K562 (cell line): ENCODE measurements at regions not wholly inside any gene's neighbourhood (a gene's known extent, or its start where the extent isn't known, plus 50 kb on each side); places are given as distances from the start of the nearest gene placed in this dataset.

ENCODE experiments used
- ATAC-seq: fragments of 200-7000 bp; cut with Tn5 transposase; 3 replicates; pipeline ENCODE4 v1.9.1; 2020; ENCODE audit warnings: moderate library complexity
- BruUV-seq: library from RNA; stranded (reverse); fragments of 400-500 nt; replicated peaks from 2 replicates; lab custom pipeline; 2021; lab: Mats Ljungman, UMichigan
- CTCF ChIA-PET: fragments of 300-600 bp; formaldehyde crosslinking; extraction: SDS; loops from one replicate; lab custom pipeline; 2021; ENCODE audit warnings: low intra/inter-chr PET ratio; lab: Yijun Ruan, JAX
- POLR2A ChIA-PET: fragments of 300-600, 350-650 bp; sonication (Branson Sonifier 250); formaldehyde crosslinking; extraction: SDS; loops from one replicate; lab custom pipeline; 2021; ENCODE audit warnings: antibody characterized with exemption, inconsistent platforms; lab: Yijun Ruan, JAX
- DNase-seq, 4 experiments: peaks; one replicate each; pipeline versions ENCODE4 v3.0.0 to v3.0.0-alpha.2; 2011 to 2018; ENCODE audit warnings: low spot score in 3 of 4, mixed read lengths in 3 of 4; ENCODE audit errors: extremely low read depth in 1 of 4
- FAIRE-seq: peaks from 2 replicates; lab custom pipeline; 2011; peaks lifted over from hg19 to GRCh38; lab: Jason Lieb, UNC
- H2AFZ ChIP-seq: 2 replicates; pipeline ENCODE4 v1.6.0; 2011; ENCODE audit warnings: low read depth, low read length, control low read depth, inconsistent platforms
- H3K27ac ChIP-seq: fragments of 200-600 bp; 3 replicates; pipeline ENCODE4 v1.8.0; 2011; ENCODE audit warnings: low read depth, mild to moderate bottlenecking, control low read depth, inconsistent platforms, low read length, moderate library complexity, mixed read lengths; ENCODE audit errors: extremely low read depth
- H3K27me3 ChIP-seq, 2 experiments: fragments of 300-600 bp in 1 of 2; 2 replicates in 1 of 2; 3 replicates in 1 of 2; pipeline versions ENCODE4 v1.6.0 to v1.8.0; 2011; ENCODE audit warnings: inconsistent platforms in 2 of 2, low read length in 2 of 2, mild to moderate bottlenecking in 1 of 2, mixed read lengths in 1 of 2, moderate library complexity in 1 of 2; ENCODE audit not compliant: control insufficient read depth in 2 of 2, insufficient read depth in 2 of 2
- H3K36me3 ChIP-seq: fragments of 300-600 bp; 3 replicates; pipeline ENCODE4 v1.8.0; 2011; ENCODE audit warnings: mild to moderate bottlenecking, low read length, inconsistent platforms; ENCODE audit not compliant: control insufficient read depth, insufficient read depth
- H3K4me1 ChIP-seq, 2 experiments: fragments of 200-600 bp in 1 of 2; replicated peaks in 1 of 2; 2 replicates in 1 of 2; 3 replicates in 1 of 2; pipeline versions ENCODE4 v1.5.1 to v1.8.0; 2011; ENCODE audit warnings: inconsistent platforms in 2 of 2, low read length in 2 of 2, mild to moderate bottlenecking in 1 of 2, mixed read lengths in 1 of 2, moderate library complexity in 1 of 2; ENCODE audit not compliant: control insufficient read depth in 2 of 2, insufficient read depth in 2 of 2
- H3K4me2 ChIP-seq: 2 replicates; pipeline ENCODE4 v1.6.1; 2011; ENCODE audit warnings: low read length, control low read depth, inconsistent platforms, mixed read lengths; ENCODE audit not compliant: insufficient read depth
- H3K4me3 ChIP-seq: fragments of 200-600 bp; sonication (generic), shearing (Covaris generic); 2 replicates; pipeline ENCODE4 v1.5.1; 2016; ENCODE audit warnings: control low read depth, inconsistent platforms
- H3K79me2 ChIP-seq: fragments of 200-600 bp; 3 replicates; pipeline ENCODE4 v1.8.0; 2011; ENCODE audit warnings: low read length, inconsistent platforms; ENCODE audit not compliant: control insufficient read depth, insufficient read depth
- H3K9ac ChIP-seq, 2 experiments: 2 replicates each; pipeline versions ENCODE4 v1.6.0 to v1.6.1; 2011; ENCODE audit warnings: low read depth in 2 of 2, low read length in 2 of 2, control low read depth in 1 of 2, inconsistent platforms in 1 of 2, mild to moderate bottlenecking in 1 of 2, mixed read lengths in 1 of 2; ENCODE audit not compliant: insufficient read depth in 1 of 2
- H3K9me1 ChIP-seq: one replicate; pipeline ENCODE4 v1.6.0; 2011; ENCODE audit warnings: inconsistent platforms, mild to moderate bottlenecking, low read length, moderate library complexity; ENCODE audit not compliant: control insufficient read depth, insufficient read depth
- H3K9me3 ChIP-seq: replicated peaks from 2 replicates; pipeline ENCODE4 v1.5.1; 2011; ENCODE audit warnings: low read depth, low read length, inconsistent platforms; ENCODE audit not compliant: control insufficient read depth, insufficient read depth
- H4K20me1 ChIP-seq: replicated peaks from 2 replicates; pipeline ENCODE4 v1.6.1; 2011; ENCODE audit warnings: low read length, inconsistent platforms, mixed read lengths; ENCODE audit not compliant: control insufficient read depth, insufficient read depth
- CBFA2T2 ChIP-seq: fragments of 450-650 bp; conservative IDR thresholded peaks from 2 replicates; pipeline ENCODE4 v1.6.1; 2017; ENCODE audit warnings: mild to moderate bottlenecking
- CBFA2T3 ChIP-seq: fragments of 450-650 bp; IDR thresholded peaks from 2 replicates; pipeline ENCODE4 v1.6.1; 2017
- COPS2 ChIP-seq: fragments of 450-650 bp; conservative IDR thresholded peaks from 2 replicates; pipeline ENCODE4 v1.6.1; 2016; ENCODE audit warnings: mild to moderate bottlenecking, moderate library complexity
- KDM1A ChIP-seq, 2 experiments: fragments of 450-650 bp; IDR thresholded peaks; 2 replicates each; pipeline ENCODE4 v1.6.1; 2016; ENCODE audit warnings: mild to moderate bottlenecking in 2 of 2
- MCM3 ChIP-seq: fragments of 450-650 bp; IDR thresholded peaks from 2 replicates; pipeline ENCODE4 v1.6.1; 2016
- NCOA2 ChIP-seq, 2 experiments: fragments of 450-650 bp; IDR thresholded peaks; 2 replicates each; pipeline ENCODE4 v1.6.1; 2018; ENCODE audit warnings: mild to moderate bottlenecking in 2 of 2, moderate library complexity in 1 of 2; ENCODE audit not compliant: partially characterized antibody in 2 of 2
- SMAD4 ChIP-seq: fragments of 250-450 bp; sonication (Bioruptor Pico); conservative IDR thresholded peaks from 2 replicates; pipeline ENCODE4 v1.8.0; 2021; ENCODE audit warnings: inconsistent platforms, mild to moderate bottlenecking, moderate library complexity
- SUPT5H ChIP-seq: fragments of 450-650 bp; IDR thresholded peaks from 2 replicates; pipeline ENCODE4 v1.6.1; 2016
- TEAD4 ChIP-seq, 2 experiments: sonication (generic) in 1 of 2; formaldehyde crosslinking in 1 of 2; IDR thresholded peaks; 2 replicates each; pipeline versions ENCODE4 v1.6.1 to v1.8.0; 2012 to 2022; ENCODE audit warnings: borderline replicate concordance in 1 of 2, inconsistent platforms in 1 of 2, low read length in 1 of 2, mild to moderate bottlenecking in 1 of 2, missing genetic modification reagents in 1 of 2
- WGBS: fragments of 100-300 bp; shearing (Covaris generic); methylation state at CpG from one replicate; pipeline ENCODE4 v1.1.6; 2016; ENCODE audit warnings: low coverage, mixed read lengths; ENCODE audit not compliant: insufficient coverage; ENCODE audit errors: missing lambda C conversion rate; 5-methylcytosine and 5-hydroxymethylcytosine counted together
- in situ Hi-C: fragments of 300-500 bp; cut with MboI; formaldehyde crosslinking; loops from 4 replicates; pipeline ENCODE4 v1.15.0; 2018; ENCODE audit warnings: inconsistent platforms, mixed read lengths
- intact Hi-C: fragments of 100-400 bp; cut with micrococcal nuclease; formaldehyde crosslinking; loops from 2 replicates; pipeline ENCODE4 v1.14.2; 2022
- TF ChIP-seq, protein P1 (sequence below): IDR thresholded peaks from 2 replicates; pipeline ENCODE4 v1.6.1; 2016; ENCODE audit warnings: missing genetic modification characterization, missing compliant biosample characterization
- TF ChIP-seq, protein P2 (sequence below), 3 experiments: fragments of 200-800 bp in 1 of 3; fragments of 250-450 bp in 1 of 3; fragments of 450-650 bp in 1 of 3; sonication (Bioruptor Pico) in 1 of 3; sonication (Bioruptor generic) in 1 of 3; formaldehyde crosslinking in 1 of 3; IDR thresholded peaks; 2 replicates each; pipeline versions ENCODE4 v1.6.1 to v1.8.0; 2016 to 2022; ENCODE audit warnings: mild to moderate bottlenecking in 2 of 3, missing genetic modification characterization in 2 of 3, missing compliant biosample characterization in 1 of 3, moderate library complexity in 1 of 3

DNA sequence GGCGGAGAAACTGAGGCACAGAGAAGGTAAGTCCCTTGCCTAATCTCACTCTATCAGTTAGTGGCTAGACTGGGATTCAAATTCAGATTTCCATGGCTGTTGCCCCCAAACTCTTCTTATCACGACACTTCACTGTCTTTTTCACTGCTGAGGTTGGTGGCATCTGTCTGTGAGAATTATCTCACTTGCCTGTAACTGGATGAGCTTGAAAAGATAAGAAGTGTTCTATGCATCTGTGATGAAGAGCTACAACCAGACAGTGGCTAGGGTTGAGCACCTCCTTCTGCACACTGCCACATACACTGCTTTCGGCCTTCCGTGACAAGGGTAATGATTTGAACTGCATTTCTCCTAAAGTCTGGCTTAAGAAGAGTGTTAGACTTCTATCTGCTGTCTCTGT is 107.9 kb upstream of the TEX13D start:
- Histone ChIP-seq H3K9me1 (no peaks in the 10 kb centered on the region), H4K20me1 (no peaks in the 10 kb centered on the region), H3K4me3 (no peak overlapping the region), H3K36me3 (no peaks in the 10 kb centered on the region), H3K27ac (no peak overlapping the region), H3K9me3 (no peaks in the 10 kb centered on the region), H2AFZ (no peak overlapping the region), H3K9ac (no peak overlapping the region), H3K4me2 (no peak overlapping the region), H3K79me2 (no peaks in the 10 kb centered on the region), H3K4me1 (no peaks in the 10 kb centered on the region), H3K27me3 (no peaks in the 10 kb centered on the region; a peak in 1 of 5 replicates)
- ATAC-seq, result no peak; the same call in 2 of the 3 replicates
- no TSS peak for BruUV-seq
- in situ Hi-C loops, result no loop called here
- ChIA-PET CTCF (no interaction called here), POLR2A (interaction anchor here (0.9 kb wide), 1 partner anchor 11 kb away, joined by 3 read pairs; no protein-coding TSS in a partner anchor)
- 10% methylated on average over 4 of the region's 4 CpGs for WGBS
- TF ChIP-seq, protein P1, sequence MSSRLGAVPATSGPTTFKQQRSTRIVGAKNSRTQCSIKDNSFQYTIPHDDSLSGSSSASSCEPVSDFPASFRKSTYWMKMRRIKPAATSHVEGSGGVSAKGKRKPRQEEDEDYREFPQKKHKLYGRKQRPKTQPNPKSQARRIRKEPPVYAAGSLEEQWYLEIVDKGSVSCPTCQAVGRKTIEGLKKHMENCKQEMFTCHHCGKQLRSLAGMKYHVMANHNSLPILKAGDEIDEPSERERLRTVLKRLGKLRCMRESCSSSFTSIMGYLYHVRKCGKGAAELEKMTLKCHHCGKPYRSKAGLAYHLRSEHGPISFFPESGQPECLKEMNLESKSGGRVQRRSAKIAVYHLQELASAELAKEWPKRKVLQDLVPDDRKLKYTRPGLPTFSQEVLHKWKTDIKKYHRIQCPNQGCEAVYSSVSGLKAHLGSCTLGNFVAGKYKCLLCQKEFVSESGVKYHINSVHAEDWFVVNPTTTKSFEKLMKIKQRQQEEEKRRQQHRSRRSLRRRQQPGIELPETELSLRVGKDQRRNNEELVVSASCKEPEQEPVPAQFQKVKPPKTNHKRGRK (tag), result no peak
- TF ChIP-seq KDM1A (IDR thresholded peaks at IDR 0.05) (peak in 1 of 2 experiments; percentile 23; a peak in 1 of 4 replicates), TEAD4 (IDR thresholded peaks at IDR 0.05; ENCODE audit: low read length) (0 out of 2 replicates have a peak, but pooled peaks have one; percentile 18), TEAD4 (CRISPR knock-in tag; IDR thresholded peaks at IDR 0.05; ENCODE audit: borderline replicate concordance) (no peak), CBFA2T2 (peak; percentile 41; the same call in 1 of the 2 replicates), CBFA2T3 (peak; percentile 56), NCOA2 (IDR thresholded peaks at IDR 0.05; ENCODE audit: partially characterized antibody in 2 of 2) (no peak), SUPT5H (no peak), MCM3 (no peak), COPS2 (no peak), SMAD4 (CRISPR knock-in tag) (no peak)
- TF ChIP-seq, protein P2, sequence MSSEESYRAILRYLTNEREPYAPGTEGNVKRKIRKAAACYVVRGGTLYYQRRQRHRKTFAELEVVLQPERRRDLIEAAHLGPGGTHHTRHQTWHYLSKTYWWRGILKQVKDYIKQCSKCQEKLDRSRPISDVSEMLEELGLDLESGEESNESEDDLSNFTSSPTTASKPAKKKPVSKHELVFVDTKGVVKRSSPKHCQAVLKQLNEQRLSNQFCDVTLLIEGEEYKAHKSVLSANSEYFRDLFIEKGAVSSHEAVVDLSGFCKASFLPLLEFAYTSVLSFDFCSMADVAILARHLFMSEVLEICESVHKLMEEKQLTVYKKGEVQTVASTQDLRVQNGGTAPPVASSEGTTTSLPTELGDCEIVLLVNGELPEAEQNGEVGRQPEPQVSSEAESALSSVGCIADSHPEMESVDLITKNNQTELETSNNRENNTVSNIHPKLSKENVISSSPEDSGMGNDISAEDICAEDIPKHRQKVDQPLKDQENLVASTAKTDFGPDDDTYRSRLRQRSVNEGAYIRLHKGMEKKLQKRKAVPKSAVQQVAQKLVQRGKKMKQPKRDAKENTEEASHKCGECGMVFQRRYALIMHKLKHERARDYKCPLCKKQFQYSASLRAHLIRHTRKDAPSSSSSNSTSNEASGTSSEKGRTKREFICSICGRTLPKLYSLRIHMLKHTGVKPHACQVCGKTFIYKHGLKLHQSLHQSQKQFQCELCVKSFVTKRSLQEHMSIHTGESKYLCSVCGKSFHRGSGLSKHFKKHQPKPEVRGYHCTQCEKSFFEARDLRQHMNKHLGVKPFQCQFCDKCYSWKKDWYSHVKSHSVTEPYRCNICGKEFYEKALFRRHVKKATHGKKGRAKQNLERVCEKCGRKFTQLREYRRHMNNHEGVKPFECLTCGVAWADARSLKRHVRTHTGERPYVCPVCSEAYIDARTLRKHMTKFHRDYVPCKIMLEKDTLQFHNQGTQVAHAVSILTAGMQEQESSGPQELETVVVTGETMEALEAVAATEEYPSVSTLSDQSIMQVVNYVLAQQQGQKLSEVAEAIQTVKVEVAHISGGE (CRISPR knock-in tag; IDR thresholded peaks at IDR 0.05), result no peak
- FAIRE-seq, result no peak
- intact Hi-C loops, result loop anchor here (5.0 kb wide), 2 partner anchors 58 to 262 kb away; partner anchors contain the start of gene STAG2
- no peak for DNase-seq
